HG03039 (cell line): ENCODE measurements at regions not wholly inside any gene's neighbourhood (a gene's known extent, or its start where the extent isn't known, plus 50 kb on each side); places are given as distances from the start of the nearest gene placed in this dataset.

ENCODE experiments used
- ATAC-seq: cut with Tn5 transposase; IDR thresholded peaks from one replicate; pipeline ENCODE4 v1.9.1; 2021; ENCODE audit warnings: mild to moderate bottlenecking, moderate library complexity; ENCODE audit not compliant: unreplicated experiment

GRCh38 chr7:130909881-130910672 is 176.1 kb upstream of the KLF14 start:
- ATAC-seq, result no peak

- no peak for ATAC-seq
Measured at GRCh38 chr7:130910949-130911944, 177.2 kb upstream of the KLF14 start.

GRCh38 chr7:130912082-130912861 is 178.3 kb upstream of the KLF14 start:
- no peak for ATAC-seq

- ATAC-seq, result peak; percentile 83
Measured at GRCh38 chr7:130912862-130913638, 179.0 kb upstream of the KLF14 start.

- no peak for ATAC-seq
Measured at GRCh38 chr7:130913639-130914553, 179.9 kb upstream of the KLF14 start.

GRCh38 chr7:130914554-130915294 is 180.7 kb upstream of the KLF14 start:
- no peak for ATAC-seq

GRCh38 chr7:130917669-130918128 is 183.7 kb upstream of the KLF14 start:
- ATAC-seq, result no peak

- no peak for ATAC-seq
Measured at GRCh38 chr7:130918129-130919052, 184.4 kb upstream of the KLF14 start.

GRCh38 chr7:130919316-130920103 is 185.5 kb upstream of the KLF14 start:
- ATAC-seq, result no peak

GRCh38 chr7:130920122-130920521 is 186.1 kb upstream of the KLF14 start:
- no peak for ATAC-seq

GRCh38 chr7:130921391-130922180 is 187.6 kb upstream of the KLF14 start:
- ATAC-seq, result no peak

GRCh38 chr7:130922206-130923112 is 188.5 kb upstream of the KLF14 start:
- ATAC-seq, result no peak

GRCh38 chr7:130923365-130923764 is 189.4 kb upstream of the KLF14 start:
- no peak for ATAC-seq

- ATAC-seq, result no peak
Measured at GRCh38 chr7:130923930-130924329, 189.9 kb upstream of the KLF14 start.
